Loucy (cell line): ENCODE measurements at regions not wholly inside any gene's neighbourhood (a gene's known extent, or its start where the extent isn't known, plus 50 kb on each side); places are given as distances from the start of the nearest gene placed in this dataset.

Experiments
- EZH2phosphoT487 ChIP-seq: fragments of 200-600 bp; IDR thresholded peaks from 2 replicates; pipeline ENCODE4 v1.6.1; 2018; ENCODE audit warnings: antibody characterized with exemption, mild to moderate bottlenecking, moderate library complexity, borderline replicate concordance
- TF ChIP-seq, protein P1 (sequence below): fragments of 200-600 bp; sonication (generic); conservative IDR thresholded peaks from 2 replicates; pipeline ENCODE4 v1.5.1; 2014; ENCODE audit warnings: mild to moderate bottlenecking, antibody characterized with exemption, low read length

GRCh38 chr11:112396076-112396475 lies 135.4 kb upstream of the PLET1 start:
- TF ChIP-seq, protein P1, sequence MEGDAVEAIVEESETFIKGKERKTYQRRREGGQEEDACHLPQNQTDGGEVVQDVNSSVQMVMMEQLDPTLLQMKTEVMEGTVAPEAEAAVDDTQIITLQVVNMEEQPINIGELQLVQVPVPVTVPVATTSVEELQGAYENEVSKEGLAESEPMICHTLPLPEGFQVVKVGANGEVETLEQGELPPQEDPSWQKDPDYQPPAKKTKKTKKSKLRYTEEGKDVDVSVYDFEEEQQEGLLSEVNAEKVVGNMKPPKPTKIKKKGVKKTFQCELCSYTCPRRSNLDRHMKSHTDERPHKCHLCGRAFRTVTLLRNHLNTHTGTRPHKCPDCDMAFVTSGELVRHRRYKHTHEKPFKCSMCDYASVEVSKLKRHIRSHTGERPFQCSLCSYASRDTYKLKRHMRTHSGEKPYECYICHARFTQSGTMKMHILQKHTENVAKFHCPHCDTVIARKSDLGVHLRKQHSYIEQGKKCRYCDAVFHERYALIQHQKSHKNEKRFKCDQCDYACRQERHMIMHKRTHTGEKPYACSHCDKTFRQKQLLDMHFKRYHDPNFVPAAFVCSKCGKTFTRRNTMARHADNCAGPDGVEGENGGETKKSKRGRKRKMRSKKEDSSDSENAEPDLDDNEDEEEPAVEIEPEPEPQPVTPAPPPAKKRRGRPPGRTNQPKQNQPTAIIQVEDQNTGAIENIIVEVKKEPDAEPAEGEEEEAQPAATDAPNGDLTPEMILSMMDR = no peak
- TF ChIP-seq EZH2phosphoT487 = no peak
